22Rv1 (cell line): ENCODE measurements at regions not wholly inside any gene's neighbourhood (a gene's known extent, or its start where the extent isn't known, plus 50 kb on each side); places are given as distances from the start of the nearest gene placed in this dataset.

Experiments used
- CTCF ChIP-seq: fragments of 450-650 bp; IDR thresholded peaks from 2 replicates; pipeline ENCODE4 v1.5.1; 2017; ENCODE audit warnings: mild to moderate bottlenecking
- ZFX ChIP-seq: fragments of 450-650 bp; IDR thresholded peaks from 2 replicates; pipeline ENCODE4 v1.6.1; 2017; ENCODE audit warnings: antibody characterized with exemption, borderline replicate concordance

GRCh38 chr2:212649646-212650045 is 111.0 kb upstream of the ERBB4 start:
- no peak for TF ChIP-seq CTCF
- no peak for TF ChIP-seq ZFX
